HG02852 (cell line): ENCODE measurements at regions not wholly inside any gene's neighbourhood (a gene's known extent, or its start where the extent isn't known, plus 50 kb on each side); places are given as distances from the start of the nearest gene placed in this dataset.
A peak's percentile ranks its signal among the peaks of the same experiment; 100 is the strongest.

Source experiments
- ATAC-seq: cut with Tn5 transposase; IDR thresholded peaks from one replicate; pipeline ENCODE4 v1.9.1; 2021; ENCODE audit warnings: mild to moderate bottlenecking, moderate library complexity; ENCODE audit not compliant: unreplicated experiment

DNA sequence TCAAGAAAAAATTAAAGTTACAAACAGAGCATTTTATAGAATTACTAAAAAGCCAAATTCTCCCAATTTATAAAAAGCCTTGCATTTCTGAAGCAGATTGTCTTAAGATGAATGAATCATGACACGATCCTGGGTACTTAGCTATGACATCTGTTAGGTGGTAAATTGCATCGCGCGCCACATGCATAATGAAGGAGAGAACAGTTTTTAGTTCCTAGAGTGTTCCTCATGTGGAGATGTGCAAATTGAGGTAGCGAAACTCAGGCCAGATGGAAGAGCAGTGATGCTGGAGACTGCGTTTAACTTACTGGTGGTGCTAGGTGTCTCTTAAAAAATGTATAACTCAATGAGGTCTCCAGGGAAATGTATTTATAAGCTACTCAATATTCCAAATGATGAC lies 516.1 kb downstream of the EFNA5 start:
- no peak for ATAC-seq

DNA sequence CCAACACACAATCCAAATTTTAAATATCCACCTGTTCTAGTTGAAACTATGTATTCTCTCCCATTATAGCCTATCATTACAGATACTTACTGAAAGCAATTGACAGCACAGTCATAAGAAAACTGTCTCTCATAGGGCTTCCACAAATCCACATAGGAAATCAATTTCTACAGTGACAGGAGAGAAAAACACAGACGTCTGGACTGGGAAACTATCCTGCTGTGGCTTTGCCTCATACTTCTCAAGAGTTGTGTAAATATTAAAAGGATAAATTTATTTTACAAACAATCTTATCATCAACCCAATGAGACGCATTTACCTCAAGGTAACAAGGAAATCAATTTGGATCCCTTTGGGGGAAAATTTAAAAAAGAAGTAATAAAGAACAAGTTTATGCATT lies 517.5 kb downstream of the EFNA5 start:
- ATAC-seq, result no peak

DNA sequence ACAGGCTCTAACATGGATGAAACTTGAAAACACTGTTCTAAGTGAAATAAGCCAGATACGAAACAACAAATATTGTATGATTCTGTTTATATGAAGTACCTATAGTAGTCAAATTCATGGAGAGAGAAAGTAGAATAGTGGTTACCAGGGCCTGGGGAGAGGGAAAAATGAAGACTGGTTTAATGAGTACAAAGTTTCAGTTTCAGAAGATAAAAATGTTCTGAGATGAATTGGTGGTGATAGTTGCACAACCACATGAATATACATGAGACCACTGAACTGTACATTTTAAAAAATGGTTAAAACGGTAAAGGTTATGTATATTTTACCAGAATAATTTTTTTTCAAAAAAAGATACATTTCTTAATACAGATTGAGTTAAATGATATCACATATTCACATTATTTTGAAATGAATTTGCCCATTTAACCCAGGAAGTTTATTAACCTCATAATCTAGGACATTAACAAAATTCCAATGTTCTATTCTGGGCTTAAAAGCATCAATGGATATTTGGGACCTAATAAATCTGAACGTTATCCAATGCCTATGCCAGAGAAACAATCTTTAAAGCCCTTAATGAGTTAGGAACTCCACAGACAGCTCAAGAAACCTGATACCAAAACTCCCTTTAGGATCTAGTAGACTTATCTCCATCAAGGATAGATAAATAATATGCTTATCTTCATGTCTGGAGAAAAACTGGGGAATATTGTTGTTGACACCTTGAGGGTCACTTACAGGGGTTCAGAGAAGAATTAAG lies 521.3 kb downstream of the EFNA5 start:
- peak; percentile 97 for ATAC-seq

DNA sequence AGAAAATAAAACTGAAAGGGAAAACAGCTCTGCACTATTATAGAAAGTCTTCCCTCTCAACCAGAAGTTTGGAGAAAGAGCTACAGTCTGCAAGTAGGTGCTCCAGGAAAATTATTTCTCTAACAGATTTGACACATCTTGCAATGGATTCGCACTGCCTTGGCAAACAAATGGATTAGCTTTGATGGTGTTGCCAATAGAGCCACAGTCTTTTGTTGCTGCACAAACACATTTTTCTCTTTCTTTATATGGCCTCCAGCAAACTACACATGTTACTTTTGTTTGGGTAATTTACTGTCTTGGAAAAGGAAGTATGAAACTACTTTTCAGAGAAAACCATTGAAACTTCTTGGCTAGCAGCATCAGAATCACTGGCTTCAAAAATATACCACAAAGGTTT lies 523.1 kb downstream of the EFNA5 start:
- ATAC-seq, result no peak

DNA sequence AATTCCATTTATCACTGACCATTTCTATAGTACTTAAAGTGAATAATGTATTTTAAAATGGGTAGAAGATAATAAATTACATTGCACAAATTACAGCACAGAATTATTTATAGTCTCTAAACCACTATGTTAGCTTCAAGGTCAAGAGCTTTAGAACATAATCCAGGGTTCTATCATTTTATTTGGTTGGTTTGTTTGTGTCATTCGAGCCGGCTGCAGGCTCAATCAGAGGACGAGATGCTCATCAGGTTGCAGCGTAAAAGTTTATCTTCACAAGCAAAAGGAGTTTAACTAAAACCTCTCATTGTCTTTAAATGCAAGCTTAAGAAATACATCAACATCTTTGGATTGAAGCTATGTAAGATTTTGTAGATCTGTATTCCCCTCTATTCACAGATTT lies 523.8 kb downstream of the EFNA5 start:
- ATAC-seq, result no peak

DNA sequence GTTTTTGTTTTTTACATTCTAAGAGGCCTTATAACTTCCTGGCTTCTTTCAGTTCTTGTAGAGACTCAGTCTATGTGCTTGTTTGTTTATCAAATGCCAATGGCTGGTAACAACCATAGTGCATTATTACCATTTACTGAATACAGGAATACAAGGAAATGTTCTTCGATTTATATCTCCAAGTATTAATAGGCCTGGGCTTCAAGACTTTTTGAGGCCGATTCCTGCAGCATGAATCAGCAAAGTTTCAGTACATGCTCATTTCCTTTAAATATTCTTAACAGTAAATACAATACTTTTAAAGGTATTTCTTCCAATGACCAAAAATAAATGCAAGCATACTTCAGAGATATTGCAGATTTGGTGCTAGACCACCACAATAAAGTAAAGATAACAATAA lies 535.3 kb downstream of the EFNA5 start:
- no peak for ATAC-seq

DNA sequence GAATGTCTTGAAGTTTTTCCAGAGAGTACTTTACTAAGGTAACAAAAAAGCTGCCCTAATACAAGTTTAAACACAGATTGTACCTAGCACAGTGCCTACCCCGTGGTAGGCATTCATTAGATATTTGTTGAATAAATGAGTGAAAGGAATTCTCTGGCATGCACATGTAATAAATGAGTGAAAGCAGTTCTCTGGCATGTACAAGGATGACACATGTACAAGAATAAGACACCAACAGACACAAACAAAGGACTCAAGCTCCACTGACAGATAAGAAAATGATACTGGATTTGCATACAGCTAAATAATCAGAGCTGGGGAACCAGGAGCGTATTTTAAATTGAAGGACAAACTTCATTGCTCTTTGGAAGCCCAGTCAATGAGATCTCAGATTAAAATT lies 535.8 kb downstream of the EFNA5 start:
- ATAC-seq, result no peak

DNA sequence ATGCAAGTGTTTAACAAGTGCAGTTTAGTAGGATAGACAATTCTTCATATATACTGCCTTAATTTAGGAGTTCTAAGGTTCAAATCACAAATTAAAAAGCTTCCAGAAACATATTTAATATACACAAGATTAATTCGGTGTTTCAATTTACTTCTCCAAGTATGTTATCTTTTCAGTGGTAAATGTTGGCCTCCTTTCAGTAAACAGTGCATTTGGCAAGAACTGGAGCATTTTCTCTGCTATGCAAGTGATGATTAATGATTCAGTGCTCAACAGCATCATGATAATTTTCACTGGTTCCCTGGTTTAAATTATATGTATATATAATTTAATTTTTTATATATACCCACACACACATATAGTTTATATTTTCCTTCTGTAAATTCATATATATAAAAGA lies 541.7 kb downstream of the EFNA5 start:
- no peak for ATAC-seq

DNA sequence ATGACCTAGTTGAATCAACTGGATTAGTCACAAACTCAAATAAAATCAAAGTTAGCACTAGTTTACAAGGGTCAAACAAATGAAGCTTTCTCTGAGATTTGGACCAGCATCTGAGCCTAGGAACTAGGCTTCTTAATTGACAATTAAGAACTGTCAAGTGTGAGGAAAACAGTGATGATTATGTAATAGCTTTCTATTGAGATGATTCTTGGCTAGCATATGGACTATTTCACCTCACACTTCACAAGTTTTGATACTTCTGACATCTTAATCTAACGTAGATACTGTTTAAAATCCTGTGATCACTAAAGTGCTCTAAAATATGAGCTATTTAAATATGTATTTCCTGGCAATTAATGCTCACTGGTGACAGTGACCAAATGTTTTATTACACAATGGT lies 542.9 kb downstream of the EFNA5 start:
- no peak for ATAC-seq

DNA sequence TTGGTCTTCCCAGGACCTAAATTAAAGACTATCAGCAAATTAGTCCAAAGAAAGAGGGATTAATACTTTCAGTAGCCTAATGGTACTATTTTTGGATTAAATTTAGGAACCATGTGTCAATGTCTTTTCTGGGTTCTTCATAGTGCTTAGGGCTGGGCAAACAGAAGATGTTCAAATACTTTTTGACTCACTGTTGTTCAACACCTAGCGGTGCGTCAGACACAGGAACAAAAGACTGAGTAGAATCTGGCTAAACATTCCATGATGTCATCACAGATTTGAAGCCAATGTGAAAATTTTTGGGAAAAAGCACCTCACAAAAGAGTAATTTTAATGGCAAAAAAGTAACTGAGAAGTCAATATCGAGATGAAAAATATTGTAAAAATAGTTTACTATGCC lies 544.4 kb downstream of the EFNA5 start:
- ATAC-seq, result no peak

DNA sequence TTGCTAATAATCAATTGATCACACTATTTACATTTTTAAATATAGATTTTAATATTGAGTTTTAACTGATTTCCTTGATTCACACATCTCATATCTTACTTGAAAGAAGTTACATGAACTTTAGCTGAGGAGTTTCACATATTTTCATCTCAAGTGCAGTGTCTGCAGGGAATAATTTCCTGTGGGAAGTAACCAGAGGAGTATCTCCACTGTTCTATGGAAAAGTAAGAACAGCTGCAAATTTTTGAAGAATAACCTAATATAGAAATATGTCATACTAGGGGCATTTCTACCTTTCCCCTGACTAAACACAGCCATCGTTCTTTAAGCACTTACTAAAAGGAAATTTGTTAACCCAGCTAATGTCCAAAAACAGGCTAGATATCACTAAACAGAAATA lies 546.4 kb downstream of the EFNA5 start:
- ATAC-seq, result no peak

DNA sequence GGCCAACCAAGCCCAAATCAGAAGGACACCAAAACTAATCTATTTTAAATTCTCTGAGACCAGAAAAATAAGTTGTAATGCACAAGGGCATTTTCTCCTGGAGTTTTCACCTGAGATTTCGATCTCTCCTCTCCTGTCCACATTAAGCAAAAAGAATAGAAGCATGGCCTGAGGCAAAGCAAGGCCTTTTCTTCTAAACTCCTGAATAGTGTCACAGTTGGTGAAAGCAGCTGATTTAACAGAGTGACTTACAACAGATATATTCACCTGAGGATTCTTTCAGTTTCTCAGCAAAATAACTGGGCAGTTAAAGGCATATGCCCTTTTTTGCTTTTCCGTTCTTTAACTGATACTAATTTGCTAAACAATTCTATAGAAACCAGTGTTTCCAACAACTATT lies 547.7 kb downstream of the EFNA5 start:
- no peak for ATAC-seq

DNA sequence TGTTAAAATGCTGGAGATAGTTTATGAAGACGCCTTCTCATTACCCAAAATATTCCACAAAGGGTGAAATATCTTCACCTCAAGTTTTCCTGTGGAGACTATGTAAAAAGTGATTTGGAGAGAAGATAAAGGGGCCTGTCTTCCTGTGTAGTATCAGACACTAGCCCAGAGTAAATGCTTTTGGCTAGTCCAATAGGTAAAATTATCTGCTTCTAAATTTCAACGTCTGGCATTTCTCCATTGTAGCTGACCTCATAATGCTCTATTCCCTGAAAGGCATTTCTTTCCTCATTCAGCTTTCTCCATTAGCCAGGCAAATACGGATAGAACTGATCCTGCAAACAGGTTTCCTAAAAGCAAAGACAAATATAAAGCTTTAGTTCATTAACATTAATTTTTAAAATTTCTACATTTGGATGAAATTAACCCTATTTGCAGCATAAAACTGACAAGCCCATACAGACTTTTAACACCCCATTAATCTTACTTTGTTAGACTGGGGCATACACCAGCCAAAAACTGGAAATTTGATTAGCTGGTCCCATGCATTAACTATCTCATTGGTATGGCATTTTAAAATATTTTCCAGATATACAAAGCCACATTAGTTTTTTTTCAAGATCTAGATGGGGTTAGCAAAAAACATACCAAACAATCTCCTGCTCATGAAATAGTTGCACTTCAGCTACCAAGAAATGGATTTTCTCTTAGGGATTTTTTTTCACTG lies 548.8 kb downstream of the EFNA5 start:
- no peak for ATAC-seq

DNA sequence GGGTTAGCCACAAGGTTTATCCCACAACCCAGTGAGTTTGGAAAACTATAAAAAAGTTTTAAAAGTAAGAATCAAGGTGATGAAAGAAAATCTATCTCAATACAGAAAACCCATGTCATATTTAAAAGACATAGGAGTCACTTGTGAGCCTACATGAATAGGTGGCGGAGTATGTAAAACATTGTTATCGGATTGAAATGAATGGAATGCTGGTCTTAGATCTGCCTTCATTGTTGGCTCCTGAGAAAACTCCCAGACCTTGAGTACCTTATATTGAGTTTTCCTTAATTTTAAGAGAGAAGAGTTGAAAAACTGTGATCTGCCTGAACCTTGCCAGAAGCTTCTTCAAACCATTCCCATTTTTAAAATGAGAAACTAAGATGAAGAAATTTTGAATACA lies 551.1 kb downstream of the EFNA5 start:
- no peak for ATAC-seq

DNA sequence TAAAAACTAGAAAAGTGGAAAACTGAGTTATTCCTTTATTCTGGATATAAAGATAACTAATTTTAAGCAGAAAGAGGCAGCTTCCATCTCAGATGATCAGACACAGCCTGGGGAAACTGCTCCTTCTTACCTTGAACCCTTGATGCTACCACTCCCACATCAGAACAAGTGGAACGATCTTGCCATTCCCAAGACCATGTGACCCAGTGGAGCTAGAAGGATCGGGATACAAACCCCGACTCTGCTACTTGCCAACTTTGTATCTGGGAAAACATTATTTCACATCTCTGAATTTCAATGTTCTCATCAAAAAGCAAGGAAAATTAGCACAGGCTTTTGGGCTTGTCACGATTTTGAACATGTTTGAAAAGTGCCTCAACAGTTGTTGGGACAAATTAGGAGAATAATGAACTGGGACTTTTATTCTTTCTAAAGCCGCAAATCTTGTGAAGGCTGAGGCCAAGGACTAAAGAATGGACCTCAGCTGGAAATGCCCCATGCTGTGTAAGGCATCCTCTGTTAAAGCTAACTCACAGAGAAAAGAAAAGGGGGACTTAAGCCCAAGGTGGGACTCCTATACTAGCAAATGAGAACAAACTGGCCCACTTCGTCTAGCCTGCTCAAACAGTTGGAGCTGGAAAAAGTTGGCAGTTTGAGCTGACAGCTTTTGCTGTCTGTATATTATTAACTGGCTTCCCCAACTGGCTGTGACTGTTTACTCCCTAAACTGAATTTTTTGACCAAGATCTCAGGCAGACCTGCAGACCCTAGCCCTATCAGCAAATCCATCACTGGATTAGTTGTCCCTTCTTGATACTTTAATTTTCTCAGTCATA lies 552.3 kb downstream of the EFNA5 start:
- no peak for ATAC-seq

DNA sequence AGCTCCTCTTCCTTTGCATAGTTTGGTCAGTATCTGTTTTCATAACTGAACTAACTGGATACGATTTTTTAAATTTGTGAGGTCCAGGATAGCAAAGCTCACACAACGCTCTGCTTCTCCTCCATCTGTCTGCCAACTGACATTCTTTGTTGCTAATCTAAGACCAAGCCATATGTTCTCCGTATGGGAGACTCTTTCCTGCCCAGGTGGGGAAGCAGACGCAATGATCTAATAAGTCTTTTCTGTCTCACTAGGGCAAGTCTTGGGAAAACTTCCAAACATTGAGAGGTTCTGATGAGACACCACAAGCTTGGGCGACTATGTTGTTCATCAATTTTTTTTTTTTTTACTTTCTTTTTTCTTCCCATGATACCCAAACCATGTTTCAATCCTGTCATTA lies 558.5 kb downstream of the EFNA5 start:
- no peak for ATAC-seq

DNA sequence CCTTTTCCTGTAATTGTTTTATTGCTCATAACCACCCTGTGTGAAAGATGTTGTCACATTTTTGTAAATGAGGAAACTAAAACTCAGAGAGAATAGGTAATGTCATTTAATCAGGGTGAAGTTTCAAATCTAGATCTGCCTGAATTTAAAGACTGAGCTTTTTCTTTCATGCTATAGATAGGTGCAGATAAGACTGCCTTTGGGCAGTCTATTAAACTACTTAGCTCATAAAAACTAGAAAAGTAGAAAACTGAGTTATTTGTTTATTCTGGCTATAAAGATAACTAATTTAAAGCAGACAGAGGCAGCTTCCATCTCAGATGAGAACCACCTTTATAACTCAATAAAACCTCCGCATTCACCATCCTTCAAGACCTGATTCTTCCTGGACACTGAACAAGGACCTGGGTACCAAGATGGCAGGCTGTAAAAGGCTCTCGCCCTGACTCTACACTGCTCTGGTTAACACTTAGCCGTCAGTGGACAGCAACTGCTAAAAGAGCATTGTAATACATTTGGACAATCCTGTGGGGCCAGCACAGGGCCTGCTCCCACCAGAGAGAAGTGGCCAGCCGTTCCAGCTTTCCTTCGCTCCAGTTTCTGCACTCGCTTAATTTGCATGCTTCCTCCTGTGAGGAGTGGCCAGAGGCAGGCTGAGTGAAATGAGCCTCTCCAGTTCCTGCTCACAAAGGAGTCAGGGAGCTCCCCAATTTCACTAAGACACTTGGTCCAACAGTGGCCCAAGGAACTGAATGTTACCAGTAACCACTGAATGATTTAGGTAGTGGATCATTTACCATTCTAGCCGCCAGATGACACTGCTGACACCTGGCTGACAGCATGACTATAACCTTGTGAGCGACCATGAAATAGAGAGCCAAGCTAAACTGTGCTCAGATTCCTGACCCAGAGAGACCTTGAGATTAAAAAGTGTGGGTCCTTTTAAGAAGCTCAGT lies 566.4 kb downstream of the EFNA5 start:
- no peak for ATAC-seq

DNA sequence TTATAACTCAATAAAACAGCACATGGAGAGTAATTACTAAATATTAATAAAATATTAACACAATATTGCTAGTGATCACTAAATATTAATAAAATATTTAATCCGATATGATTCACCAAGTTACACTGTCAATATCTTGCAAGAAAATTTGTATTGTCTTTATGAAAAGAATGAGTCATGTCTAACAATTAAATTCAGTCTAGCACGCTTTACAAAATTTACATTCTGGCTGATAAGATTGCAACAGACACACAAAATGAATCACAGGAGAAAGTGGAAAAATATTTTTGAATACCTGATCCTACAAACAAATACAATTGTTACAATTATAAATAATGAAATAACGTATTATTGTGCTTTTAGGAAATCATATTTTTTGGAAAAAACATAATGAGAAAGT lies 567.2 kb downstream of the EFNA5 start:
- no peak for ATAC-seq

DNA sequence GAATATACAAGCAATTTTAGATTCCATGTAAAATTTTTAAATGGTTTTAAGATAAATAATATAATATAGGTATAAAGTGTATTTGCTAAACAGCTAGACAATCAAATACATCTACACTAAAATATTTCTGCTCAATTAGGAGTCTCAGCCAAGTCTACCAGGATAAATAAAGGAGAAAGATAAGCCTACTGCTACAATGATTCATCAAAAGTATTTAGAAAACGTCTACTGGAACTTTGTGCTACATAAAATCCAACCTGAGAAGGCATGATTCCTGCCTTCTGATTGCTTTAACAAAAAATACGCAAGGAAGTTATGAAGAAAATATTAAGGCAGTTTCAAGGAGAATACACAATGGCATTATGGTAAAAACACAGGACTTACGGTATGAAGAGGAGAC lies 570.6 kb downstream of the EFNA5 start:
- ATAC-seq, result no peak

DNA sequence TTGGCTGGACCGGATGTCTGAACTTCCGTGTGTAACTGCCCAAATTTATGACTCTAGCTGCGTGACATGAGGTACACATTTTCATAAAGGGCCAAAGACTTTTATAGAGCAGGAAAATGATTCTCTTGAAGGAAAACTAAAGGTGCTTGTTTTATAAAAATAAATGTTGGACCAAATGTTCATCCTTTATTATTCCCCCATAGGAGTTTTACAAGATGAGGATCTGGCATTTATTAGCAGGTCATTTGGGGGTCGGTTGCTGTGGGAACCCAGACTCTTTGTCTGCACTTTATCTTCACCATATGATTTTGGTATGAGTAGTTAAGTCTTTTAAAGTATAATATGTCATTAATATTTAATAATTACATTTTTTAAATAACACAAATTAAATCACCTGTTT lies 571.2 kb downstream of the EFNA5 start:
- no peak for ATAC-seq

DNA sequence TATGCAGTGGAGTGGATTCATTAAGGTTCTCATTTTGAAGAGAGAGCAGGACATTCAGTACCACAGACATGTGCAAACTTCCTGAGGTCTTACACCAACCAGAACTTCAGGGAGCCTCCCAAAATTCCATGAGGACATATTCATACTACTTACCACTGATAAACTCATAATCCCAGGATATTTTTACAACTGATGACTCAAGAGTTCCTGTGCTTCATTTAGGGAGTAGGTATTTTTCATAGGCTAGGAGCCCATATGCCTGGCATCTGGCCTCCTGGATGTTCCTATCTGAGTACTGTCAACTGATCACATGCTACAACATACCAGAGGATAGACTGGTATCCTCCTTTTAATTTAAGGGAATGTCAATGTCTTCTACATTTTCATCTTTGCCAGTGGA lies 578.0 kb downstream of the EFNA5 start:
- no peak for ATAC-seq
